ENCODE measurements at regions not wholly inside any gene's neighbourhood (a gene's known extent, or its start where the extent isn't known, plus 50 kb on each side); places are given as distances from the start of the nearest gene placed in this dataset.
A peak's percentile ranks its signal among the peaks of the same experiment; 100 is the strongest.

DNA sequence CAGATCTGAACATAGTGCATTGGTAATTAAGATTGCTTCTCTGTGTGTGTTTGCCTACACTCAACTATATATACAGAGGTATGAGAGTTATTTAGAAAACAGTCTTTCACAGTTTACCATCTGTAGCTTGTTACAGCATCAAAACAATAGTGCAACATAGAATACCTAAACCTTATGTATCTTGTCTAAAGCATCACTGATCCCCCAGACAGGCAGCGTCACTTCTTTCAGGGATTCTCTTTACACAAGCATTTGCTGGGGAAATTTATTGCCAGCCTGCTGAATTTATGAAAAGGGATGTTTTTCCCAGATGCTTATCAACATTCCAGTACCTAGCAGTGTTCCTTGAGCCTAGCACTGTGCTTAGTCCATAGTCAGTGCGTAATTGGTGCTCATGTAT, 195.8 kb upstream of the COL8A1 start:
- DNase-seq (ENCODE audit: low read depth) = no peak

DNA sequence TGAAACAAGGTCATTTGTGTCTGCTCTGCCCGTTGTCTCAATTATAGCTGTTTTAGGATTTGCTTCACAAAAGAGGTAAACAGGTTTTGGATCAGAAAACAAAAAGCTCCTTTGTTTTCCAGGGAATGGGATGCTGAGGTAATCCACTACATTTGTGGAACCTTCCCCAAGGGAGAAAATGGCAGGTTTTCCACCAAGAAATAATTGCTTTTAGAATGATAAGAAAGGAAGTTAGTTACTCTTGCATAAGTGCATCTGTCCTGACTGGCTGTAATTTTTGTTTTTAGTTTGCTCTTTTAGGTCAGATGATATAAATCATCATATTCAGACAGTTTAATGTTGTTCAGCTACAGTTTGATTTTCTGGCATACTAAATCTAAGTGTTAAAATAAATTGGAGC, 198.5 kb upstream of the COL8A1 start:
- DNase-seq (ENCODE audit: low read depth) = no peak

DNA sequence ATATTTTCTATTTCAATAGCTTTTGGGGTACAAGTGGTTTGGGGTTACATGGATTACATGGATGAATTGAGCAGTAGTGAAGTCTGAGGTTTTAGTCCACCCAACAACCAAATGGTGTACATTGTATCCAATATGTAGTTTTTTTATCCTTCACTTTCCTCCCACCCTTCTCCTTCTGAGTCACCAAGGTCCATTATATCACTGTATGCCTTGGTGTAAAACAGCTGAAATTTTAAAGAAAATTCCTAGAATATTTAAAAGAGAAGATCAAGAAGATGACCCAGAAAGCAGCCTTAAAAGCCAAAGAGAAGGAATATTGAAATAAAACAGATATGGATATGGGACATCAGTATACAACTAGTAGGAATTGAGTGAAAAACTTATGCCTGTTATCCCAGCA, 204.2 kb upstream of the COL8A1 start:
- DNase-seq (ENCODE audit: low read depth) = no peak

DNA sequence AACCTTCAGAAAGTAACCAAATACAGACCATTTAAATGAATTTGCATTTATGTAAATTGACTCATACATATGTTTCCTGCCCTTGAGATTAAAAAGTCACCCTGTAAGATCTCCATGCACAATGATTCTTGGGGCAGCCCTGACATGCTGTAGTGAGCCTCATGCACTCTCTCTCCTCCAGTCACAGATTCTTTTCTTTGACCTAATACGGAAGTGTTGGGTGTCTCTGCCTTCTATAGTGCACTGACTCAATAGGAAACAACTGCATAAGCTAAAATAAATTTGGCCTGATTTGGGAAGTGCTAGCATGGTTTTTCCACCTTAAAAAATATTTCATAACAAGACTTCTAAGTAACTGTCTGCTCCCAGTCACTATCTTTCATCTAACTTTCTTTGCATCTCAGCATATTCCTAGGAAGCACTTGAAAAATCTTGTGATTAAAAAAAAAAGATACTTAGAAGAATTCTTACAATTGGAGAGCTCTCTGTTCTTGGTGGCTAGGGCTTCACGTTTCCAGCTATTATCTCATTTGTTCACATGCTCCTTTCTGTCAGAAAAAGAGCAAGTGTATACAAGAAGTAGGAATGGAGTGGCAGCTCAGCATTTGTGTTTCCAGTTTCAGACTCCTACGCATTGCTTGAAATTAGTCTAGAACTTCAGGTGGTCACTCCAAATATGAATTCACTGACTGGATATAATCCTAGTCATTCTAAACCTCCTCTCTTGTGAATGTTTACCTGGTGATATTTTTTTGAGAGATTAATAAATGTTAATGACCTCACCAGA, 207.9 kb upstream of the COL8A1 start:
- DNase-seq (ENCODE audit: low read depth) = no peak

DNA sequence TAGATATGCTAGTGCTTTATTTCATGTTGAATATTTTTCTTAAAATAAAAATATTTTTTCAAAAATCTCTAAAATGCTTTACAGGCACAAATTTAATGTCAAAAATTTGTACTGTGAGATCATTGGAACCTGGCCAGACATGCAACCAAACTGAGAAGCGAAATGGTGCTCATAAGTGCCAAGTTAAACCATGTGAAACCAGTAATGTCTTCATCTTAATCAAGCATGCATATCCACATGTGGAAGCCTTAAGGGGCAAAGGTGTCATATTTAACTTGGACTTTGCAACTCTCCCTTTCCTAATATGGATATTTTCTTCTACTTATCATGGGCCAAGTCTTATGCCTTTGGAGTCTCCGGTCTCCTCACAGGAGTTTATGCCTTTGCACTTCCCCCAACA, 208.9 kb upstream of the COL8A1 start:
- no peak for DNase-seq (ENCODE audit: low read depth)

DNA sequence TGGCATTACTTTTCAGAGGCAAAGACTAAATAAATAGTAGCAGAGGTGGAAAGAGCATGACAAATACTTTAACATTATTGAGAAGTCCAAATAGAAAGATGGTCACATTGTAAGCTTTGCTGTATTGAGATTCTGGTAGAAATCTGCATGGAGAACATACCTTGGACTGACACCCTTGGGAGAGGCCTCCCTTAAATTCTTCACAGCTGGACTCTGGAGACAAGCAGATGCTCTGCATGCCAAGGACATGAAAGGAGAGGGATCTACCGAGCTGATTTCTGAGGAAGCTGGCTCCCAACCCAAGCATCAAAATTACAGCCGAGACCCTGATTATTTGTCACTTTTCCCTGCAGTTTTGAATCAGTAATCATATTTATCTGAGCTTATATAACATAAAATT, 212.5 kb upstream of the COL8A1 start:
- DNase-seq (ENCODE audit: low read depth) = no peak

DNA sequence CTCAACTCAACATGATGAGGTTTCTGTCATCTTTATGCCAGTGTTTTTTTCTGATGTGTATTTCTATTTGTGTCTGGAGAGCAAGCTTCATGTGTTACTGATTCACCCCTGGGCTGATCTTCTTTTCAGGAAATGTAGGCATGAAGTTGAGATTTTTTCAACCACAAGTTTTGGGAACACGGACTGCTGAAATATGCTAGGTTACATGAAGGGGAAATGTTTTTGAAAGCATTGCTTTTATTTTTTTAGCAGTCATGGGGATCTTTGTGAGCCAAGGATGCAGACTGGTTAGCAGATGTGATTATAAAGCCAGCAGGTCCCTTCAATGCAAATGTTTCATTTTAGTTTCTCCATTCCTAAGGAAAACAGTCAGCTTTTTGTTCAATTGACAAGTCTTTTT, 219.3 kb upstream of the COL8A1 start:
- no peak for DNase-seq (ENCODE audit: low read depth)

DNA sequence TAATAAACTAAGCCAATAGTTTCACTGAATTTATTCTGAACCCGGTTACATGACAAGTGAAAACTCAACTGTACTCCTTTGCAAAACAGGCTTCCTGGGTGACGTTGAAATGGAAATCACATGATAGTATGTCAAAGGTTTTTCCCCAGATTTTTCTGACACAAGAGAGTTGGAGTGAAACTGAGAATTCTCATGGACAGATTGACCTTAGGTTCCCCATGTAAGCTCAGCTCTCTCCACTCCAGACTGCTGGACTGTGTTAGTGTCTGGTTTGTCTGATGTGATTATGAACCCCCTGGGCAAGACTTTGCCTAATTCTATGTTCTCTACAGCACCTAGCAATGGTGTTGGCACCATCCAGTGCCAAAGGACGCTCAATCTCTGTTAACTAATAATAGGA, 219.7 kb upstream of the COL8A1 start:
- DNase-seq (ENCODE audit: low read depth) = no peak

DNA sequence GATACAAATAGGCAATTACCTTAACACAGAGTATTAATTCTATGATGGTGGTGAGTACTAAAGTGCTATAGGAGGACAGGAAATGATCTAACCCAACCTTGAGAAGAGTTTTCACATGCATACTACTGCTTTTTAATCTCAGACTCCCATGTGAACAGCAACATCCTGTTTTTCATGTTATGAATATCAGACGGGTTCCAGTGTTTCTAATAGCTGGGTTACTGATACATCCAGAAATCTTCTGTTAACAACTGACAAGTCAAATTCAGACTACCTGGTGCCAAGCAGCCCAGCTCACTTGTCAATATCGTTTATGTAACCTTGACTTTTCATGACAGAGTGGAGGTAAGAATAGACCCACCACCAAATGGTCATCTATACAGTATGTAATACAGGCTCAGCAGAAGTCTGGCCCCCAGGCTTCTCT, 220.2 kb upstream of the COL8A1 start:
- DNase-seq (ENCODE audit: low read depth) = peak; percentile 41

DNA sequence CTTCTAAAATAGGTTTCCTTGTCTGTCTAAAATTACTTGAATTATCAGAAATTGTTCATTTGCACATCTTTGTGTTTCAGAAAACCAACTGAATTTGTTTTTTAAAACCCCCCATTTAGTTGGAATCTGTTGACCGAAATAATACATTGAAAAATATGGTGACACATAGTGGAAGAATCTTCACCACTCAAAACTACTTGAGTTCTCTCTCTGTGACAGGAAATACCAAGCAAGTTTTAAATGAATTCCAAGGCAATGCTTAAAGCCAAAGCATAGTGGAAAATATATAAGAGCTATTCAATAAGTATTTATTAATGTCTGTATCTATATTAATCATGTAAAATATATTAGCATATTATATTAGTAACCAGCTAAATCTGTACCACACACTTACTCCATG, 224.9 kb upstream of the COL8A1 start:
- peak; percentile 63 for DNase-seq (ENCODE audit: low read depth)

DNA sequence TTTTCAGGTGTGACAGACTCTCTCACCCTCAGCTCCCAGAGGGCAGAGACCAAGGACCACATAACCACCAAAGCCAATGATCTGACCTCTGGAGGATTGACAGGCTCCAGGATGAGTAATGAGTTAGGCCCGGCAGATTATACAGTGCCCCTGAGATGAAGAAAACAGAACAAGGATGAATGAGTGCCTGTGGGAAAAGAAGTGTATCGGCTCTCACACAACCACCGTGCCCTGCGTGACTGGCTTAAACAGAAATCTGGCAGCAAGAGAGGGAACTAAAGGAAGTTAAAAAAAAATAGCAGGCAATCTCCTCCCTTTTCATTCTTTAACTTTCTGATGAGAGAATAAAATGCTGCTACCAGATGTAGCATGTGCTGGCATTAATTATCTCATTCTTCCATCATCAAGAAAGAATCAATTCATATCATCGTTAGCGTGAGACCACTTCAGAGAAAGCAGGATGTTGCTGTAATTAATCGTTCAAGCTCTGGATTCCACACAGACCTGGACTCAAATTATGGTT, 227.5 kb upstream of the COL8A1 start:
- peak; percentile 66 for DNase-seq (ENCODE audit: low read depth)

DNA sequence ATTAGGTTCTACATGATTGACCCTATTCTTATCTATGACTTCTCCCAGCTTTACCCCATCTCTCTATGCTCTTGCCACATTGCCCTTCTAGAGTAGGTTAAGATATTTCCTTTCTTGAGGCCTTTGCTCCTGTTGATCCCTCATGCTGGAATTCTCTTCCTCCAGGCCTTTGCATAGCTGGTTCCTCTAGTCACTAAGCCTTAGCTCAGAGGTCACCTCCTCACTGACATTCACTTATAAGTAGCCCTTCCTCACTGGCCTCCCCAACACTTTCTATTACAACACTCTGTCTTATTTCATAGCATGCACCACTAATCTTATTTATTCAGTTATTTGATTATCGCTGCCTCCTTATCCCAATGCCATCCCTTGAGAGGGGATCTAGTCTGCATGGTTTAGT, 228.4 kb upstream of the COL8A1 start:
- no peak for DNase-seq (ENCODE audit: low read depth)

DNA sequence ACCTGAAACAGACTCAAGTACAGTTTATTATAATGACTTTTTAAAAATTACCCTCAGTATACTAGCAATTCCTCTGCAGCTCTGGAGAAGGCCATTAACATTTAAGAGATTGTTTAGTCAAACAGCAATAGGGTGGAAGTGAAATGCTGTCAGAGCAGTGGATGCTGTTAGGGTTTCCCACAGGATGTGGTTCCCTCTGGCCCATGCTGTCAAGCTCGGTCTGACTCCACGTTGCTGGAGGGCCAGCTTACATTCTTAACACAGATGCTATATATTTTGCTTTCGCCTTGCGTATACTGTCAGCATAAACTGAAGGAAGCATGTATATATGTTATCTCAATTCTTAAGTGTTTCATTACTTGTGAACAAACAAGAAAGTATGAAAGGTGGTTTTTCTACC, 231.1 kb upstream of the COL8A1 start:
- DNase-seq (ENCODE audit: low read depth) = peak; percentile 18

DNA sequence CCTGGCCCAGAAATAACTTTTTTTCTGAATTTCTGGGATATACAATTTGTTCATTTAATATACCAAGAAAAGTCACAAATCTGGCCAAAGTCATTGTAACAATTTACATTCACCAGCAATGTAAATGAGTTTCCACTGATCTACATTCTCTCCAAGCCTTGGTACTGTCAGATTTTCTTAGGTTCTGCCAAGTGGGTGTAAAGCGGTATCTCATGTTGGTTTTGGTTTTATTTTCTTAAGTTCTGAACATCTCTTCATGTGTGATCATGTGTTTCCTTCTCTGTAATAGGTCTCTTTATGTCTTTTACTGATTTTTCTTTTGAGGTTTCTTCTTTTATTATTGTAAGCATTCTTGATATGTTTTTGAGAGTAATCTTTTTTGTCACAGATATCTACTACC, 235.6 kb upstream of the COL8A1 start:
- DNase-seq (ENCODE audit: low read depth) = no peak

DNA sequence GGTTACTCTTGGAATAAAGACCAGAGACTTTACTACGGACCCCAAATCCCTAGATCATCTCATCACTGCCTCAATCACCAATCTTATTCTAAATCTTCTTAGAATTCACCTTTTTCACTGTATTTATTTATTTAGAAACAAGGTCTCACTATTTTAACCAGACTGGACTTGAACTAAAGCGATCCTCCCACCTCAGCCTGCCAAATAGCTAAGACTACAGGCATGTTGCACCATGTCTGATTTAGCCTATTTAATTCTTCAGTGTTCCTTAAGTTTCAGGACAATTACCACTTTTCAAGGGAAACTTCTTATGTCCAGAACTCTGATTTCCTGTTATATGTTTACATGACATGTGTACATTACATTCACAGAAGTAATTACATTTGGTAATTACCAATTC, 238.0 kb upstream of the COL8A1 start:
- no peak for DNase-seq (ENCODE audit: low read depth)

DNA sequence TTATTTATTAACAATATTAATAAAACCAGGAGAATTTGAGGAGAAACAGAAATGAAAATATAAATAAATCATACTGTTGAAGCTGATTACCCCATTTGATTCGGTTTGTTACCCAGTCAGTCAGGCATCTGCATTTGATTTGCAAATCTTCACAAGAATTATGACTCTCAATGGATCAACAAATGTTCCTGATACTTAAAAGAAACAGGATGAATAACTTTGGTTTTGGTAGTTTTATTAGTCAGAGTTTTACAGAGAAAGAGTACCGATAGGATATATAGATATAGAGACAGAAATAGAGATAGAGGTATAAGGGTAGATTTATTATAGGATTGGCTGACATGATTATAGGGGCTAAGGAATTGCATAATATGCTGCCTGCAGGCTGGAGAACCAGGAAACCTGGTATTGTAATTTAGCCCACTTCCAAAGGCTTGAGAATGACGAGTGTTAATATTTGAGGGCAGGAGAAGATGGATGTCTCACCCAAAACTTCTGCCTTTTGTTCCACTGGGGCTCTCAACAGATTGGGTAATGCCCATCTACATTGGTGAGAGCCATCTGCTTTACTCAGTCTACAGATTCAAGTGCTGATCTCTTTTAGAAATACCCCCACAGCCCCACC, 241.6 kb upstream of the COL8A1 start:
- no peak for DNase-seq (ENCODE audit: low read depth)

DNA sequence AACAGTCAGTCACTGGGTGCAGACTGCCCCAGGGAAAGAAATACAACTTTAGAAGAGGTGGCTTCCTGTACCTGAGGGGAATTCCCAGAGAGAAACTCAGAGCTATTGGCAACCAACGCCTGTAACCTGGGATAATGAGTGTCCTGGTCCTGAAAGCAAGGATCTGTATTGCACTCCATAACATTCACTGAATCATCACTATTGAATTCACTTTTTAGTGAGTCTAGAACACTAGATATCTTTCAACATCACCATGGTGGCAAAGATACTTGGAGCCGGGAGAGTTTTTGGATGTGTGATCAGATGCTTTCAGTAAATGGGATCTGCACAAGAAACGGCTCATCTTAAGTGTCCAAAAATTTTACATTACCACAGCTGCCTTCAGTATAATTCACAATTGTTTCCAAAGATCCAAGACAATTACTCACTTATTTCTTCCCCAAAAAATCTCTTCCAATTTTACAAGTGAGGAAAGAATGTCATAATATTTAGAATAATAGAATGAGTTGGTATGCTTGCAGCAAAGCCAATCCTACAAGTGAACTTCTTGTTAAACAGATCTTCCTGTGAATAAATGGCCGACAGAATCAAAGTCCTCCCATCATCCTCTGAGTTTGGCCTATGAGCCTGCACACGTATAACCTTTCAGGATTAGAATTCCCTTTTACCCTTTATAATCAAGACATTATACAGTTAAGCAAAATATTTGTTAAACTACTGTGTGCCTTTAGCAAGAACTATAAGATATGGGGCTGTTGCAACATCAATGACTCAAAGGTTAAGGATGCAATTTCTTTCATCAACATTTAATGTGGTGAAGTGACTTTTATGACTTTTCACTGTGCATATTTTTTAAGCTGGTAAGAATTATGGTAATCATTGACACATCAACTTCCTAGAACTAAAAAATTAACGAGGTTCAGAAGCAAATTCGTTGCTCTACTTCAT, 243.3 kb upstream of the COL8A1 start:
- DNase-seq (ENCODE audit: low read depth) = peak; percentile 78

DNA sequence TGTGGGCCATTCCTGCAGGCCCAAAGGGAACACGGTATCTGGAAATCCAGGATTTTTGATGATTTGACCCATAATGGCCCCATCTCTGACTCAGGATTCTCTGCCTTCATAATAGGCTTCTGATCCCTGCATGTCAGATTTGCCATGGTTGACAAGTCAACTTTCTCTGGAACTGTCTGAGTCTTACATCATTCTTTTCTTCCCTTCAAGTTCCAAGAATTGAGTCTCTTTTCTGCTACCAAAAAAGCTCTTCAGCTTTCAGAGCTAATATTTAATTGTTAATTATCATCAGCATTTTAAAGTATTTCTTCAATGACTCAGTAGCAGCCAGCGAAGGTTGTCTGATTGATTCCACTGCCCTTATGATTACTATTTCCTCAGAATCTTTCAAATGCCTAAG, 244.4 kb upstream of the COL8A1 start:
- no peak for DNase-seq (ENCODE audit: low read depth)

DNA sequence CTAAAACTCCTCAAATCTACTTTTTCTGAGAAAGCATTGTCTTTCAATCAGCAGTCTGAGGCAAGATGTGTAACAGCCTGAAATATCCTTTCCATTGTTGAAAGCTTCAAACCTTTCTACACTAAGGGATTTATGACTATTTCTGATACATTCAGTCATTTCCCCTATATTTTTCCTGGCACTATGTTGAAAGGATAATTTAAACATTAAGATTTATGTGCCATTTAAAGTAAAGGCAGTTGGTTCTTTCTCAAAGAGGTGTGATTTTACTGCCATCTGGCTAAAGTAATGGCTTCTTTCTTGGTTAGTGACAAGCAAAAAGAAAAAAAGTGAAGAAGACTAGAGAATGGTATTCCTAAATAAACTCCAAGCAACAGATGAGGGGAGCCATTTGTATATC, 249.6 kb upstream of the COL8A1 start:
- no peak for DNase-seq (ENCODE audit: low read depth)

DNA sequence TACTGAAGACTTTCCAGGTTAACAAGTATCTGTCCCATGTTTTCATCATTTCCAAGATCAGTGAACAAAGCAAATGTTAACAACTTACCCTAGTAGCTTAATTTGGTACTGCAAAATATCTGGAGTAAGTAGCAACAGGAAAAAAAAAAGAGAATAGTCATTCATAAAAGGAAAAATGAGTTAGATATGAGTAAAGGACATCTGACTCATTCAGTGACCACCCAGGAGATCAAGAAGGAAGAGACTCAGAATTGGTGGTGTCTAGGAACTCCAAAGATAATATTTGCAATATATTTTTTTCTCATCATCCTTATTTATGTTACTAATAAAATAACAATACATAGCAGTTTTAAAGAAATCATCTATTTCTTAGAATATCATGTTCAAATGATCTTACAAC, 253.8 kb upstream of the COL8A1 start:
- DNase-seq (ENCODE audit: low read depth) = peak; percentile 63

DNA sequence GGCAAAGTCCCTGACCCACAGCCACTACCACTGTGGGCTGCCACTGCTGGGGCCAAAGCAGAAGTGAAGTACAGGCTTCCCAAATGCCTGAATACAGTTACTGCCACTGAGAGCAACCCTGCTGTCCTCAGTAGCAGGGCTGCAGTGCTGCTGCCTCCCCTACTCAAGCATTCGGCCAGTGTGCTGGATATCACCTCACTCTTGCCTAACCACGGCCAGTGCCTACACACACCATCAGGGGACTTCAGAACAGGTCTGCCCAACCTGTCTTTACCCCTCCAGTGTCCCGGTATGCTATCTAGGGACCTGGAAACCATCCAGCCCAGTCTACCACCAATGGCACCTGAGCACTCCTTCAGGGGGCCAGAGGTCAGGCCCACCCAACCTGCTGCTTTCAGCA, 261.5 kb upstream of the COL8A1 start:
- DNase-seq (ENCODE audit: low read depth) = no peak

DNA sequence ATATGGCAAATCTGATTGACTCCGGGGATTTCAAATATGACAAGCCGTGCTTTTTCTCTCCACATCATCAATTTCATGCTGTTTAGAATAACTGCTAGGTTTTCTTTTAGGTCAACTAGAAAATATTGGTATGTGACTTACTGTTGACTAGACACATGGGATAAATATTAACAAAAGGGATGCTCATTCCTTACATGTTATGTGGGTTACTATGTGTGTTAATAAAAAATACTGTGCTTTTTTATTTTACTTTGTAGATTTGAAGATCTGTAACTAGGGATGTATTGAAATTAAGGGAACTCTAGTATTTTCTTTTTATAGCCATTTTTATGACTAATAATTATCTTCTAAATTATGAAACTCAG, 264.6 kb upstream of the COL8A1 start:
- no peak for DNase-seq (ENCODE audit: low read depth)

All from HT1080 (cell line).